HL-60/S4 (cell line): ENCODE measurements at regions not wholly inside any gene's neighbourhood (a gene's known extent, or its start where the extent isn't known, plus 50 kb on each side); places are given as distances from the start of the nearest gene placed in this dataset.

Experiments
- in situ Hi-C: fragments of 300-500 bp; cut with MboI; formaldehyde crosslinking; loops from 2 replicates; pipeline ENCODE4 v1.14.3; 2022; ENCODE audit warnings: low sequenced_read_pairs

DNA sequence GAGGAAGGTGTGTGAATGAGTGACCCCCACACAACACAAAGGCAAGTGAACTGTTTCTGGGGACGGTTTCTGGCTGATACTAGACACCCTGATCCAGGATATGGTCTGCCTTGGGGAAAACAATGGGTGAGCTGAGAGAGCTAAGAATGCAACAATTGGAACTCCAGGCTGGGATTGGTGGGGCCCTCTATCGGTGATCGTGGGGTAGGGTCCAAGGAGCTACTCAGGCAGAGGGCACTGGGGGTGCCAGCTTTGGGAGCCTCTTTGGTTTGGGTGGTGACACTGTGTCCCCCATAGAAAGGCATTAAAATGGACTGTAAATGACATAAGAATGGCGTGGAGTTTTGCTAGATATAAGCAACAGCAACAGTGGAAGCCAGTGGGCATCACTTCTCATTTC is 439.1 kb downstream of the DMAC1 start:
- in situ Hi-C loops = no loop called here

DNA sequence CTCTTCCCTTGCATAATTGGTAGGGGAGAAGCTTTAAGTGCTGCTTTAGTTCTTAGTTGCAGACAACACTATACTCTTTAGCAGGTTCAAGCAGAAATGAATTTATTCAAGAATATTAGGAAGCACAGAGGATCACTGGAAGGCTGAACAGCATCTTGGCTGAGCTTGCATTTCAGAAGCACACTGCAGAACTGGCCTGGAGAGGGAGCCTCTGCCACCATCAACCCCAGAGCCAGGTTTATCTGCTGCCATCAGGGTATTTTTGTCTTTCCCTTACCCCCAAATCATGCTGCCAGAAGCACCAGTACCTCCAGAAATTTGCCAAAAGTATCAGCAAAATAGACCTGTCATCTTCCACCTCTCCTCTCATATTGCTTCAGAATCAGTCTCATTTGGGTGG is 440.7 kb downstream of the DMAC1 start:
- in situ Hi-C loops = no loop called here

DNA sequence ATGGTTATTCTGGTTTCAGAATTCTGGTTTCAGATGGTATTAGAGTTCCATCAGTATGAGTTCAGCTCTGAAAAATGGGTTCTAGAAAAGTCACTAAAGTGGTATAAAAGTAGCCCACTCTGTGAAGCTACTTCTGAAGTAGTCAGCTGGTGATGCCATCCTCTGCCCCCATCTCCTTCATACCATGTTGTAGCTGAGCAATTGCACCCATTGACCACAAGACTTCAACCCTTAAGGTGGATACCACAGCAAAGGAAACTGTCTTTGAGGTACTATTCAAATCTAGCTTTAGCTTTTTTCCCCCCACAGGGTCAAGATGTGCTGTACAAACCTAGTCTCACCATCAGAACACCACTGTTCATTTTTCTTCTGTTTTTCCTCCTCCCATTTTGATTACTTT is 444.9 kb downstream of the DMAC1 start:
- in situ Hi-C loops = no loop called here

DNA sequence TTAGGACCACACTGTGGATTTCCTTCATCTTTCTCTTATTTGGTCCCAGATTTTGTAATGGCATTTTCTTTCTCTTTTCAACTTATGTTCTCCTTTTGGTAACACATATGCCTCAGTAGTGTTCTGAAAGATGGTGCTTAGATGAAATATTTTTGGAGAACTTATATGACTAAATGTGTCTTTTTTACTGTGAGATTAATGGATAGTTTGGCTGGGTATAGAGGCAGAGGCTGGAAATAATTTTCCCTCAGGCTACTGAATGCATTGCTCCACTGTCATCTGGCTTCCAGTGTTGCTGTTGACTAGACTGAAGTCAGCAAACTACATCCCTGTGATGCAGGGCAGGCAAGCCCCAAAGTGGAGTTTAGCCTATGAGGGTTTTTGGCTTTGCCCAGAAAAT is 450.9 kb downstream of the DMAC1 start:
- in situ Hi-C loops = no loop called here

DNA sequence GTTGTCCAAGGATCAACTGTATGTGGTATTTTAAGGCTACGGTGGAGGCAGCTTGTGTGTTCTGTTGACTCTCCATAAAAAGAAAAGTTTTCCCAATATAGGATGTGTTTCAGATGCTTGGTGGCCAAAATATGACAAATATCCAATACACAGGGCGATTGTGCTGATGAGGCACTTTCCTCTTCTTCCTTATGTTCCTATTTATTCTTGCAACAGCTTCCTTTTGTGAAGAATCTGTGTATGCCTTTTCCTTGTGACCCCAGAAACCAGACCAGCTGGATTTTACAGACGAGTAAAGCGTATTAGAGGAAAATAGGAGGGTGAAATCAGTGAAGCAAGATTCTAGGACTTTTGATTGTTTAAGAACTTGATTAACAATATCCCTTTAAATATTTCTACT is 452.0 kb downstream of the DMAC1 start:
- in situ Hi-C loops = no loop called here

DNA sequence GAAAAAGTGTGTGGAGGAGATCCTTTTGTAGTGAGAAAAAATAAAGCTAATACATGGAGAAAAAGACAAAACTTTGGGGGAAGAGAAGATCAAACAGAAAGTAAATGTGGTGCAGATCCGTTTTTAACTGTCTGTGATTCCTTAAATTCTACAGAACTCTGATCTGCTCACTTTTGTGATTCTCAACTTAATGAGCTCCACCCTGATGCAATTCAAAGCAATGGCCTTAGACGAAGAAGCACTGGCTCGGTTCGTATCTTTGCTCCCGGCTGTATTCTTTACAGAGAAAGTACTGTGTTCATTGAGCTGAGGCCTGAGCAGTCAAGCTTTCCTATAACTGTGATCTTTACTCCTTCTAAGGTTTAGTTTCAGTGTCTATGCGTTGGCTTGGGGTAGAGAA is 453.4 kb downstream of the DMAC1 start:
- in situ Hi-C loops = no loop called here

DNA sequence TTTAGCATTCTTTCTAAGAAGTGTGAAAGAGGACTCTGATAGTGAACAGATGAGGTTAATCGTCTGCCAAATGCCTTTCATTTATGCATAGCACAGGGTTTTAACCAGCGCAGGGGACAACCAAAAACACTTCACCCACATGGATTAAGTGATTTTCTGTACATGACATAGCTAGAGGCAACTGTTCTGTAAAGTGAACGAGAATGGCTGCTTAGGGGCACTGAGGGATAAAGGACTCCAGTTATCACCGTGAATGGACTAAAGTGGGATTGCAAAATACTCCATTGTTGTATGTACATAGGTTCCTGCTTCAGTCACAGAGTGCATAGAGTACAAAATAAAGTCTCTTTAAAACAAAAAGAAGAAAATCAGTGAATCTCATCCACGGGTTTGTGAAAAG is 456.8 kb downstream of the DMAC1 start:
- in situ Hi-C loops = no loop called here

DNA sequence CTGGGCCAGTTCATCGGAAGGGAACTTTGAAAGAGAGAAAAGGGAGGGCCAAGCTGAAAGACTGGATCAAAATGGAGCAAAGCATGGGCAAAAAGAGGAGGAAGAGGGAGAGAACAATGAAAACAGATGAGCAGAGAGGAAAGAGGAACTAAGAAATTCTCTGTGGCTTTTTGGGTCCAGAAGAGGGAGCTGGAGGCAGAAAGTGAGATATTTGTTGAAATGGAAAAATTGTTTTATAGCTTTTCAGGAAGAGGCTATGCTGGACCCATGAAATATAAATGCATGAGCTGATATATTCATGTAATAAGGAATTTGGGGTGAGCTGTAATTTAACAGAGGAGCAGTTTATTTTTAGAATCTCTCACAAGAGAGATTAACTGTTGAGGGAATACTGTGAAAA is 457.3 kb downstream of the DMAC1 start:
- in situ Hi-C loops = no loop called here

DNA sequence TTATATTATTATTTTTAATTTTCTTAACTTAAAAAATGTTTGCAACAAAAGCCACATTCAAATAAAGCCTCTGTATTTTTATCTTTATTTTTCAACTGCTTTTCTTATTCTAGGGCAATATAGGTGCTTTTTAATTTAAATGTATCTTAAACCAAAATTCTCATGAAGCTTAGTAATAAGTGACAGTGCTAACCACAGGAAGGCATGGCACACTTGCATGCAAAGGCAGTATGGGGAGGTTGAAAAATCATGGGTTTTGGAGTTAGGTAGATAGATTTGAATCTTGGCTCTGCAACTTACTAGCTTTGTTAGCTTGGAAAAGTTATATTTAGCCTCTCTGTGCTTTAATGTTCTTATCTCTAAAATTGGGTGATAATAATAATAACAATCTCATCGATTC is 458.0 kb downstream of the DMAC1 start:
- in situ Hi-C loops = no loop called here

DNA sequence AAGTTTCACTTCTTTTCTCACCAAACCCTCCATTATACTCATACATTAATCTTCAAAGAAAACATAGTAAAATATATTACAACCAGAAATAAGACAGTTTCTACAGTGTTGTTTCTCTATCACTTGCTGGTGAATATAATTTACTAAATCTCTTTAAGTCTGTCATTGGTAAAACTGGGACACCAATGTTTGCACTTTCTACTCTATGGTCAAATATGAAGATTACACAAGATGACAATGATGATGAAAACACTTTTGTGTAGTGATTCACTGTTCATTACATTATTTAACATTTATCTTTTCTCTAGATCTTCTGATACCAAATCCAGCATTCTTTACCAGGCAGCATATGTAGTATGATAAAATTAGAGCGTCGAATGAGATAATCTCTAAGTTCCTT is 459.1 kb downstream of the DMAC1 start:
- in situ Hi-C loops = no loop called here

DNA sequence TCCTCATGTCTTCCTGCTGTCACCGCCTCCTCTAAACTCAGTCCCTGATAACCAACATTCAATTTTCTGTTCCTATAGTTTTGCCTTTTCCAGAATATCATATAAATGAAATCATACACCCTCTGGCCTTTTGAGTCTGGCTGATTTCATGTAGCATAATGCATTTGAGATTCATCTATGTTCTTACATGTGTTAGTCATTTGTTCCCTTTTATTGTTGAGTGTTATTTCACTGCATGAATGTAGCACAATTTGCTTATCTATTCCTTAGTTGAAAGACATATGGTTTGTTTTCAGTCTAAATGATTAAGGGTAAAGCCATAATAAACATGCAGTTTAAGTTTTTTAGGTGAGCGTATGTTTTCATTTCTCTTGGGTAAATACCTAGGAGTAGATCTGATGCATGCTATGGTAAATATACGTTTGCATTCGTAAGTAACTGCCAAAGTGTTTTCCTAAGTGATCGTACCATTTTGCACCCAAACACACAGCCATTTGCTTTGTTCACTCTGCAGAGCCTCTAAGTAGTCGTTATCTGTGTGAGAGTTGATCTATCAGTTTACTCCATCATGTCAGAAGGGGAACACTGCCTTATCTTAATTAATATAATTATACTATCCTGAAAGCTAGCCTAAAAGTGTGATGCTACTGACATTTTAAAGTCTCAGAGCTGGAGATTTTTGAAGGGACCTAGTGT is 460.8 kb downstream of the DMAC1 start:
- in situ Hi-C loops = no loop called here

DNA sequence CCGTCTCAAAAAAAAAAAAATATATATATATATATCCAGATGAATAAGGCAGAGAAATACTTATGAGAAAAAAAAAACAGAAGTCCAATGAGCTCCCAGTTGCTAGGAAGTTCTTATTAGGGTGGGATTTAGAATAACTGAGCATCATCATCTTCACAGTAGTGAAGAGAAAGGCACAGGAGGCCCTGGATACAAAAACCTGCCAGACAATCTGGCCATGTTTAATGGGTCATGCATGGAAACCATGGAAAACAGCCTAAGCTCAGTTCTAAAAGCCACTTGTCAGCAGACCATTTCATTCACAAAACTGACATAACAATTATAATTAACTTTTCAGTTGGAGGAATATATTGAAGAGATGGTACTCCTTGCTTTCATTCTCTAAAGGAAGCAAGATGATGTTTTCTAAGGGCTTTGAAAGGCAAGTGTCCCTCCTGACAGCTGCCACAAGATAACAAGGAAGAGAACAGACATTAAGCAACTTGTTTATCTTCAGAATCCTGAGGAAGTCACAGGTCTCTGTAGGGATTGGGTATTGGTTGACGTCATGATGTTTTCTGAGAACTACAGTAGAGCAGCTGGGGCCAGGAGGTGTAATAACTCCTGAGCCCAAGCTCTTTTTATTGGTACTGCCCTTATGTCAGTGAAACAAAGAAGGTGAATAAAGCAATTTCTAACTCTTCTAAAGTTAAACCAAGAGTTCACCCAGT is 463.1 kb downstream of the DMAC1 start:
- in situ Hi-C loops = no loop called here

DNA sequence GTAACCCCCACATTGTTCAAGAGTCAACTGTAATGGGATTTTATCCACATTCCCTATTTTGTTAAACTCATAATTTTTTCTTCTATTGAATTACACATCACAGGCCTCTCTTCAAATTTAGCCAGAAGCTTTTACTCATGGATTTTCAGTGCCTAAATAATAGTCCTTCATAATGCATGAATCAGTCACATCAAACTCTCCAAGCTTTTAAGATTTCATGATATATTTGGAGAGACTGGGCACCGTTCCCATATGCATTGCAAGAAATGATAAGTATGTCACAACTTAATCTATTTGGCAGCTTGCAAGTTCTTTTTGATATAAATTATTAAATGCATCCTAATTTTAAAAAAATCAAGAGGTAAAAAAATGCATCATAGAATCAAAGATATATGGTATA is 465.9 kb downstream of the DMAC1 start:
- in situ Hi-C loops = no loop called here

DNA sequence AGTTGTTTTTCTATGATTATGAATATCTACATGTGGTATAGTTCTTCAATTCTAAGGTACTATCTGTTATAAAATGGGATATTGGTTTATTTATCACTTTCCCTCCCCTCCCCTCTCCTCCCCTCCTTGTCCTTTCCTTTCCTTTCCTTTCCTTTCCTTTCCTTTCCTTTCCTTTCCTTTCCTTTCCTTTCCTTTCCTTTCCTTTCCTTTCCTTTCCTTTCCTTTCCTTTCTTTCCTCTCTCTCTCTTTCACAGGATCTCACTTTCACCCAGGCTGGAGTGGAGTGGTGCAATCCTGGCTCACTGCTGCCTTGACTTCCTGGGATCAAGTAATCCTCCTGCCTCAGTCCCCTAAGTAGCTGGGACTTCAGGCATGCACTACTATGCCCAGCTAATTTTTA is 466.8 kb downstream of the DMAC1 start:
- in situ Hi-C loops = no loop called here

DNA sequence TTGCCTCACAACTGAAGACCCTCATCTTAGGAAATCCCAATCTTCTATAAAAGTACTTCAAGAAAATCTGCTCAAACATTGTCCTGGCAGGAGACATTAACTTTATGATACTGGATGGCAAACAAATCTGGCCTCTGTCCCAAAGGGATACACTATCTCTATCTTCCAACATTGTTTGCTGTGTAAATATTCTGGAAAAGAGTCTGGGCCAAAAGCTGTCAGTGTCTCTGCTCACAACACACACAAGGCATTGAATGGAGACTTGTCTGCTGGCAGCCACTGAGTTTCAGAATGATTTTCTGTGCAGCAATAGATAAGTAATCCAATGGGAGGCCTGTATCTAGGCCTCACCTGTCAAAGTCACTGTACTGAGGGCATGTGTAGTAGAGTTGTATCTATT is 471.1 kb downstream of the DMAC1 start:
- in situ Hi-C loops = no loop called here

DNA sequence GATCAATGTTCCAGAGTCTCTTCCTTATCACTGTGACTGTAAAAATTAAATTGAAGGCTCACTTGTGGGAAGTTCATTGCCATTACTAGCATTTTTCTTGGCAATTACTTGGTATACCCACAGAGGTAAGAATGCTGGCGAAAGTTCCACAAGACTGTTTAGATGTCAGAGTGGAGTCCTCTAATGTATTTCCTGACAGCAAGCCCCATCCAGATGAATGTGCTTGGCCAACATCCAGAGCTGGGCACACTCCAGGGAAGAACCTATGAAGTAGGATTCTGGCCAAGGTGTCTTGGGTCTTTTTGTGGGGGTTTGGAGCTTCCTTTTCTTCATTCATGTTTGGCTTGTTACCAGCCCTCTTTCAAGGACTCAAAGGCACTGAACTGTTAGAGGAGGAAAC is 473.6 kb downstream of the DMAC1 start:
- in situ Hi-C loops = no loop called here

DNA sequence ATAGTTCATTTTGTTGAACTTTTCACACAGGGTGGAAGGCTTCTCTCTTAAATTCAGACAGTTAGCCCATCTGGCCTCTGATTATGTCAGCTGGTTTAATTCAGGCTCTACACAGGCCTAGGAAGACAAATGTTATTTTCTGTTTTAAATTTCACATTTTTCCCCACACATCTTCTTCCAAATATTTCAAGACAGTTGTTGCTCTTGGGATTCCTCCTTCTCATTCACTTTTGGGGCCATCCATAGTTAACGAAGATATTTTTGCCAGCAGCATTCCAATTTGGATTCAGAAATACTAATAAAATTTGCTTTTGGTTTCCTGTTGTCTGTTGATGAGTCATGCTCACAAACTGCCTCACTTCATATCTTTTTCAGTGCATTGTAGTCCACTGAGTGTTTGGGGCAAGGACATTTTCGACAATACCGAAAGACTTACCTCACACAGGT is 475.4 kb downstream of the DMAC1 start:
- in situ Hi-C loops = no loop called here

DNA sequence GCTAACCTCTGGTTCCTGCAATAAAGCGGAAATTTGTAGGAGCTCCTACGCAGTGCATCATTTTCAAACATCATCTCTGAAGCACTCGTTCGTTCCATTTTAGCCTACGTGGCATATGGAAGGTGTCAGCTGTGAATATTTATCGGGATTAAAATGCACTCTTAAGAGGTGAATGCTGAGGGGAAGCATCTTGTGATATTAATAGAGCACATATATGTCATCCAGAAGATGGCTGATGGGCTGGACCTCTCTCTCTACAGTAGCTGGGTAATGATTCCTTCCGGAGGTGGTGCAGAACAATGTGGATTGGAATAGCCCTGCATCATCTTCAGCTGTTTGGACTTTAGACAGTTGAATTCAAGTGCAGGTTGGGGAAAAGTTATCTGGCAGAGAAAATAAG is 478.7 kb downstream of the DMAC1 start:
- in situ Hi-C loops = no loop called here

DNA sequence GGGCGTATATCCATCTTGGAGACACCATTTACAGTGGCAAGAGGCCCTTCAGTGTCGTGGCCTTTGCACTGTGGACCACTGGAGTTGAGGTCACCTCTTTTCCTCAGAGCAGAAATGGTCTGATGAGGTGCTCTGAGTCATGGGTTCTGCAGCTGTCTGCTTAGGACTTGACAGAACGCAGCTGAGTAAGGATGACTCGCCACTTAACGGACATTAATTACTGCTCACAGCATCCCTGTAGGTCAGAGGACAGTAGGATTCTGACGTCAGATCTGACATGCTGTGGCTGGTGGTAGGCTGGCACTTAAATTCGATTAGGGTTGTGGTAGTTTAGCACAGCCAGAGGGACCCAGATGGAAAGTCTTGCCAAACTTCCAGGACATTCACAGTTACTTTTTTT is 479.4 kb downstream of the DMAC1 start:
- in situ Hi-C loops = no loop called here

DNA sequence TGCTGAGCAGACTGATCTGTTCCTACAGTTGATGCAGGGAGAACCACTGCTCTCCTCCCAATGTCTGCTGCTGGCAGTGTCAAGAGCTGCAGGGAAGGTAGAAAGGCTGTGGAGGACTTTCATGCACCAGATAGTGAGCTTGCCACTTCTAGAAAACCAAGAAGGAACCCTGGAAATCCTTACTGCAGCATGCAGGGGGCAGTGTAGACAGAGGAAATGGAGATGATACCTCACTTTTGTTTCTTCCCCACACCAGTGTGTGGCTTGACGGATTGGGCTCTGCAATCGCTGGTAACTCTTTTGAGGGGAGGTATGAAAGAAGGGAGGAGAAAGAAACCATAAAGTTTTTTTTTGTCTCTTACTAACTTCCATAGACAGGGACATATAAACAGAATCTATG is 480.7 kb downstream of the DMAC1 start:
- in situ Hi-C loops = no loop called here

DNA sequence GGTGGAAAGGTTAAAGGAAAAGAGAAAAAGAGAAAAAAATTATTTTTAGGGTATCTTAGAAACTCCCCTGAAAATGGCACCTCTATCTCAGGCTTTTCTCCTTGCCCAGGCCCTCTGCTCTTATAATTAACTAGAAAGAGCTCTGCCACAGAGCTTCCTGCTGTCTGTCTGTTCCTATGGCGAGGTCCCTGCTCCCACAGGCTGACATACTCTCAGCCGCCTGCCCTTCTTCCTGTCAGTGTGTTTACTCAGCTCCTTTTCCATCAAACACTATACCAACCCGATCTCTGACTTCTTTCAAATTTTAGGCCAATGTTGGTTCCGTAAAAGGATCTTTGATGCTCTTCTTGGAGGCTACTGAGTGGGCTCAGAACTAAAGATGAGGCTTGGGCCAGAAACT is 482.6 kb downstream of the DMAC1 start:
- in situ Hi-C loops = no loop called here

DNA sequence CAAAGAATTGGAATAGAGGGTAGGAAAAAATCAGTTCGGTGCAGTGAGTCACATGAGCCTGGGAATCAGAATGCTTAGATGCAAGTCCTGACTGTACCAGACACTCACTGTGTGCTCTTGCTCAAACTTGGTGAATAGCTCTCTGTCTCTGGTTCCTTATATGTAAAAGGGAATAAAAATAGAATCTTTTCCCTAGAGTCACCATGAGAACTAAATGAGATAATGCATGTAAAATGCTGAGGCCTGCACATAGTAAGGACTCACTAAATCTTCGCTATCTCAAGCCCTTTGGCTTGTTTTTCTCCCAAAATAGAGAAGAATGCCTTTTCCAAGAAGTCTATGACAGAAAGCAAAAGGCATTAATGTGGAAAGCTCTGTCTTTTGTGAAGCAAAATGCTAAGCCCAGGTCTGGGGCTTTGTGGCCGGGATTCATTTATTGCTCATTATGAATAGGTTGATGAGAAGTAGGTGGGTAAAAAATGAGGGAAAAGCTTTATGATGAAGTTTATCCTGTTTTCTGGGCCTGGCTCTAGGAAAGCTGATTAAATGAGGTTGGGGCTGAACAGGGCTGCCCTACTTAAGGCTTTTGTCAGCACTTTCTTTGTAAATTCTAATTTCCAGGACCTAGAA is 483.3 kb downstream of the DMAC1 start:
- in situ Hi-C loops = no loop called here
